ENCODE measurements at regions not wholly inside any gene's neighbourhood (a gene's known extent, or its start where the extent isn't known, plus 50 kb on each side); places are given as distances from the start of the nearest gene placed in this dataset.

GRCh38 chr15:95284933-95285421 lies 1045.5 kb upstream of the NR2F2 start:
- peak; percentile 90 for DNase-seq (ENCODE audit: low read depth)
- peak; percentile 43 for TF ChIP-seq CTCF (conservative IDR thresholded peaks at IDR 0.05; ENCODE audit: low read length)
- H3K4me3 ChIP-seq (ENCODE audit: low read length) = no peak overlapping the region

DNA sequence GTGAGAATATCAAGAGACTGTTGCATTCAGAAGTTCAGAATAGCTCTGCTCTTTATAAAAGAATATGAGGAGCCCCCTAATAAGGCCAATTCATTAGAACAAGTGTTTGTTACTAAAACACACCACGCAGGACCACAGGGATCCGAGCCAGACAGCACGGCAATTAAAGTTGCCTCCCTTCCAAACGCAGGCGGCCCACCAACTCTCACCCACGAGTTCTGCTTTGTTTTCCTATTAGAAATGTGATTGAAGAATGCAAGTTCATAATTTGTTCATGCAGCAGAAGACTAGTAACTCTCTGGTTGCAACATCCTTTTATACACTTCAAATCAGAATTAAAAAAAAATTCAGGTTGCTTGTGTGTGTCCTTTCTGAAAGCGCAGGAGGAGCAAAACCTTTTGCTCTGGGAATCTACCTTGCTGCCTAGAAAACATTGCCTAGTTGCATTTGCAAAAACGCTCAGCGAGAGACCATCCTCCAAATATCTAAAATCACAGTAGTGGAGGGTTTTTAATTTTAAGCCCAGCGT lies 1044.1 kb upstream of the NR2F2 start:
- TF ChIP-seq CTCF (conservative IDR thresholded peaks at IDR 0.05; ENCODE audit: low read length) = no peak
- H3K4me3 ChIP-seq (ENCODE audit: low read length) = no peak overlapping the region
- no peak for DNase-seq (ENCODE audit: low read depth)

GRCh38 chr15:95287720-95288103 lies 1042.8 kb upstream of the NR2F2 start:
- DNase-seq (ENCODE audit: low read depth) = no peak
- H3K4me3 ChIP-seq (ENCODE audit: low read length) = no peak overlapping the region
- no peak for TF ChIP-seq CTCF (conservative IDR thresholded peaks at IDR 0.05; ENCODE audit: low read length)

DNA sequence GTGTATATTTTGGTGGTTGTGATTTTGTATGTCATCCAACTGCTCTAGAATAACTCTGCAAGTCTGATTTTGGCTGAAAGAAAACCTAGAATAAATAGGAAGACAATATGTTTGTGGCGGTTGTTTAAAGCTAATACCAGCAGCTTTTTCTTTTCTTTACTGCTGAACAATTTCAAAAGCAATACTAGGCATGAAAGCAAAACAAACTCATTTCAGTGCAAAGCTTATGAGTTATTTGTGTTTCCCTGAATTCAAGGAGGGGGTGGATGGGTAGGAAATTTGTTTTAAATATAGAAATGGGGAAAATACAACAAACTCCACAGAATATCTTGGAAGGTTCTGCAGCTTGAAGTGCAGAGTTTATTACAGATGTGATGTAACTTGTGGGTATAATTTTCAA lies 1041.9 kb upstream of the NR2F2 start:
- no peak overlapping the region for H3K4me3 ChIP-seq (ENCODE audit: low read length)
- DNase-seq (ENCODE audit: low read depth) = no peak
- no peak for TF ChIP-seq CTCF (conservative IDR thresholded peaks at IDR 0.05; ENCODE audit: low read length)

DNA sequence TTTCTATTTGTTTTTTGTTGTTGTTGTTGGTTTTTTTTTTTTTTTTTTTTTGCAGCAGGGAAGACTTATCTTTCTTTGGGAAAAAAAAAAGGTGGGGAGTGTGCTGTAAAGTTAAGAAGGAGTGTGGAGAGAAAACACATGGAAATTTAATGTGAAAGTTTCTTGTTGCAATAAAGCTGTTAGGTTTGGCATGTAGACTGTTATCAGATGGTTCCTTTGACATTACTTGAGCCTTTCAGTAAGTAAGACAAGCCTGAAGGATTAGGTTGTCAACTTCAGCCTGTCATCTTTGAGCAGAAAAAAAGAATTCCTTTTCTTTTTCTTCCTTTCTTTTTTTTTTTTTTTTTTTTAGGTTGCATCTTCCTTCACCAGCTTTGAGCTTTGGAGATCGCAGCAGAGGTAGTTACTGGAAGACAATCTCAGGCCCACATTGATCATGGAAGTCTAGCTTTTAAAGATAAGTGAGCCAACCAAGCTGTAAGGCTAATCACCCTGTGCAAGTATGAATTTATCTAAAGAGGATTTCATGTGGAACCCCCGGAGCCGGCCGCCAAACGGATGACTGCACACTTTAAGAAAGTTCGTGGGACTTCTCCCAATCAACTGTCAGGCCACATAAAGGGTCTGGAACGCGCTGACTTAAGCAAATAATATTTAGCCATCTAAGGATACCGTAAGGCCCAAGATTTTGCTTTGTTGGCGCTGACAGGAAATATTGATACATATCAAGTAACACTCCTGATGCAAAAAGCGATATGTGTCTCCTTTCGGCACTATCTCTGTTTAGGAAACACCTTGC lies 1040.1 kb upstream of the NR2F2 start:
- DNase-seq (ENCODE audit: low read depth) = no peak
- H3K4me3 ChIP-seq (ENCODE audit: low read length) = no peak overlapping the region
- TF ChIP-seq CTCF (conservative IDR thresholded peaks at IDR 0.05; ENCODE audit: low read length) = no peak

GRCh38 chr15:95291898-95292472 lies 1038.5 kb upstream of the NR2F2 start:
- peak; percentile 77 for TF ChIP-seq CTCF (conservative IDR thresholded peaks at IDR 0.05; ENCODE audit: low read length)
- DNase-seq (ENCODE audit: low read depth) = peak; percentile 42
- no peak overlapping the region for H3K4me3 ChIP-seq (ENCODE audit: low read length)

Measured in AG10803 (cell line).